Naive thymus-derived CD8-positive, alpha-beta T cell (primary cell): ENCODE measurements at regions not wholly inside any gene's neighbourhood (a gene's known extent, or its start where the extent isn't known, plus 50 kb on each side); places are given as distances from the start of the nearest gene placed in this dataset.

Experiments
- ATAC-seq, 2 donors: fragments of 150-1000 bp; cut with Tn5 transposase in 1 of 2; sonication (Bioruptor Pico), chemical (Tn5 transposase) in 1 of 2; 1 replicate in 1 of 2; 2 replicates in 1 of 2; pipeline ENCODE4 v1.10.0; 2021; ENCODE audit warnings: mild to moderate bottlenecking in 2 of 2, moderate library complexity in 2 of 2
- POLR2A ChIA-PET: fragments of 350-600 bp; sonication (Branson Sonifier 250); formaldehyde crosslinking; loops from one replicate; lab custom pipeline; 2021; ENCODE audit warnings: antibody characterized with exemption; lab: Charles Lee
- DNase-seq, 10 donors: peaks; one replicate each; pipeline versions ENCODE4 v3.0.0 to v3.0.0-alpha.2; 2020 to 2022
- H3K27ac Mint-ChIP-seq, 10 donors: one replicate each; pipeline ENCODE4 v1.8.0; 2020 to 2022; ENCODE audit warnings: mild to moderate bottlenecking in 10 of 10, mixed read lengths in 10 of 10, moderate library complexity in 4 of 10, inconsistent platforms in 1 of 10
- H3K27me3 Mint-ChIP-seq, 5 donors: one replicate each; pipeline ENCODE4 v1.8.0; 2021 to 2022; ENCODE audit warnings: mixed read lengths in 5 of 5
- H3K36me3 Mint-ChIP-seq, 3 donors: one replicate each; pipeline ENCODE4 v1.8.0; 2020 to 2022; ENCODE audit warnings: mixed read lengths in 3 of 3, mild to moderate bottlenecking in 2 of 3, inconsistent platforms in 1 of 3
- H3K4me1 Mint-ChIP-seq, 4 donors: one replicate each; pipeline ENCODE4 v1.8.0; 2021 to 2022; ENCODE audit warnings: mixed read lengths in 4 of 4
- H3K4me3 Mint-ChIP-seq, 10 donors: one replicate each; pipeline ENCODE4 v1.8.0; 2020 to 2022; ENCODE audit warnings: mild to moderate bottlenecking in 10 of 10, mixed read lengths in 10 of 10, moderate library complexity in 6 of 10, inconsistent platforms in 1 of 10
- H3K9me3 Mint-ChIP-seq, 9 donors: one replicate each; pipeline ENCODE4 v1.8.0; 2020 to 2022; ENCODE audit warnings: mixed read lengths in 9 of 9, mild to moderate bottlenecking in 3 of 9, inconsistent platforms in 1 of 9, moderate library complexity in 1 of 9

- no peaks in the 10 kb centered on the region for H3K36me3 Mint-ChIP-seq
- DNase-seq (no peak), ATAC-seq (no peak)
- H3K27me3 Mint-ChIP-seq, result peaks cover 0 to 6% (median 1%) of the 10 kb centered on the region in 5 donors
- H3K4me1 Mint-ChIP-seq, result peaks cover 0 to under 1% (median 0%) of the 10 kb centered on the region in 4 donors
- H3K27ac Mint-ChIP-seq, result peak overlapping the region in 2 of 10 donors; percentile 35 to 44
- POLR2A ChIA-PET, result no interaction called here
- no peak overlapping the region for H3K4me3 Mint-ChIP-seq
- no peaks in the 10 kb centered on the region for H3K9me3 Mint-ChIP-seq
These were observed 83.3 kb upstream of the MKLN1 start for GRCh38 chr7:131244259-131244852.

GRCh38 chr7:131249003-131249402 lies 78.7 kb upstream of the MKLN1 start:
- ATAC-seq, result no peak
- Mint-ChIP-seq H3K4me1 (peaks cover 0 to 6% (median 0%) of the 10 kb centered on the region in 4 donors), H3K27me3 (peaks cover 0 to 16% (median 6%) of the 10 kb centered on the region in 5 donors), H3K36me3 (peaks cover 0 to 7% (median 6%) of the 10 kb centered on the region in 3 donors), H3K4me3 (no peak overlapping the region), H3K27ac (no peak overlapping the region), H3K9me3 (peaks cover 0 to 8% (median 6%) of the 10 kb centered on the region in 9 donors)
- no peak for DNase-seq
- POLR2A ChIA-PET, result no interaction called here

- Mint-ChIP-seq H3K27ac (no peak overlapping the region), H3K36me3 (peaks cover under 1 to 12% (median 10%) of the 10 kb centered on the region in 3 donors), H3K27me3 (peaks cover 3 to 16% (median 6%) of the 10 kb centered on the region in 5 donors), H3K4me1 (peaks cover 0 to 6% (median 1%) of the 10 kb centered on the region in 4 donors), H3K4me3 (no peak overlapping the region), H3K9me3 (peaks cover under 1 to 13% (median 9%) of the 10 kb centered on the region in 9 donors)
- DNase-seq (no peak), ATAC-seq (no peak)
- POLR2A ChIA-PET, result no interaction called here
These were observed 78.2 kb upstream of the MKLN1 start for GRCh38 chr7:131249483-131249882.

- Mint-ChIP-seq H3K27me3 (peaks cover 6 to 16% (median 9%) of the 10 kb centered on the region in 5 donors), H3K9me3 (peaks cover 5 to 21% (median 17%) of the 10 kb centered on the region in 9 donors), H3K4me1 (peaks cover 0 to 6% (median 1%) of the 10 kb centered on the region in 4 donors), H3K4me3 (no peak overlapping the region), H3K27ac (peak overlapping the region in 1 of 10 donors; percentile 73), H3K36me3 (peaks cover 2 to 20% (median 17%) of the 10 kb centered on the region in 3 donors)
- DNase-seq, result no peak
- ATAC-seq, result no peak
- POLR2A ChIA-PET, result no interaction called here
These were observed 77.3 kb upstream of the MKLN1 start for GRCh38 chr7:131250331-131250730.

- H3K9me3 Mint-ChIP-seq, result peaks cover 5 to 21% (median 18%) of the 10 kb centered on the region in 9 donors
- peaks cover 2 to 21% (median 17%) of the 10 kb centered on the region in 3 donors for H3K36me3 Mint-ChIP-seq
- POLR2A ChIA-PET, result interaction anchor here (0.6 kb wide), 1 partner anchor 199 kb away, joined by 3 read pairs; no protein-coding TSS in a partner anchor
- no peak overlapping the region for H3K27ac Mint-ChIP-seq
- ATAC-seq (no peak), DNase-seq (no peak)
- peaks cover 0 to 6% (median 1%) of the 10 kb centered on the region in 4 donors for H3K4me1 Mint-ChIP-seq
- peaks cover 6 to 16% (median 9%) of the 10 kb centered on the region in 5 donors for H3K27me3 Mint-ChIP-seq
- no peak overlapping the region for H3K4me3 Mint-ChIP-seq
These were observed 76.3 kb upstream of the MKLN1 start for GRCh38 chr7:131251371-131251770.

- DNase-seq (no peak), ATAC-seq (no peak)
- Mint-ChIP-seq H3K4me1 (peaks cover 0 to 6% (median 1%) of the 10 kb centered on the region in 4 donors), H3K27ac (no peak overlapping the region), H3K27me3 (peaks cover 6 to 16% (median 9%) of the 10 kb centered on the region in 5 donors), H3K36me3 (peaks cover 2 to 21% (median 17%) of the 10 kb centered on the region in 3 donors), H3K4me3 (no peak overlapping the region), H3K9me3 (peaks cover 5 to 21% (median 18%) of the 10 kb centered on the region in 9 donors)
- POLR2A ChIA-PET, result no interaction called here
These were observed 74.7 kb upstream of the MKLN1 start for GRCh38 chr7:131252976-131253375.

GRCh38 chr7:131254211-131254610 lies 73.5 kb upstream of the MKLN1 start:
- H3K27me3 Mint-ChIP-seq, result peaks cover 6 to 13% (median 9%) of the 10 kb centered on the region in 5 donors
- POLR2A ChIA-PET, result no interaction called here
- no peak overlapping the region for H3K27ac Mint-ChIP-seq
- peaks cover 5 to 21% (median 18%) of the 10 kb centered on the region in 9 donors for H3K9me3 Mint-ChIP-seq
- H3K4me1 Mint-ChIP-seq, result peaks cover 0 to 6% (median 1%) of the 10 kb centered on the region in 4 donors
- peaks cover 2 to 21% (median 17%) of the 10 kb centered on the region in 3 donors for H3K36me3 Mint-ChIP-seq
- no peak overlapping the region for H3K4me3 Mint-ChIP-seq
- DNase-seq, result no peak
- ATAC-seq, result no peak

GRCh38 chr7:131255242-131255641 lies 72.4 kb upstream of the MKLN1 start:
- peaks cover 2 to 21% (median 17%) of the 10 kb centered on the region in 3 donors for H3K36me3 Mint-ChIP-seq
- H3K4me3 Mint-ChIP-seq, result no peak overlapping the region
- ATAC-seq, result no peak
- no peak for DNase-seq
- peaks cover 5 to 21% (median 18%) of the 10 kb centered on the region in 9 donors for H3K9me3 Mint-ChIP-seq
- POLR2A ChIA-PET, result no interaction called here
- H3K27ac Mint-ChIP-seq, result no peak overlapping the region
- H3K4me1 Mint-ChIP-seq, result peaks cover 0 to 2% (median 1%) of the 10 kb centered on the region in 4 donors
- peaks cover 0 to 7% (median 3%) of the 10 kb centered on the region in 5 donors for H3K27me3 Mint-ChIP-seq

GRCh38 chr7:131261476-131261994 lies 66.1 kb upstream of the MKLN1 start:
- Mint-ChIP-seq H3K9me3 (peaks cover 0 to 2% (median 0%) of the 10 kb centered on the region in 9 donors), H3K27me3 (peaks cover 0 to 2% (median 0%) of the 10 kb centered on the region in 5 donors), H3K4me1 (peaks cover 0 to 6% (median 0%) of the 10 kb centered on the region in 4 donors), H3K27ac (no peak overlapping the region), H3K36me3 (no peaks in the 10 kb centered on the region), H3K4me3 (no peak overlapping the region)
- POLR2A ChIA-PET, result no interaction called here
- DNase-seq, result no peak
- no peak for ATAC-seq

- Mint-ChIP-seq H3K4me1 (peaks cover 0 to 6% (median under 1%) of the 10 kb centered on the region in 4 donors), H3K27me3 (peaks cover 0 to 3% (median 0%) of the 10 kb centered on the region in 5 donors), H3K27ac (peak overlapping the region in 1 of 10 donors; percentile 2), H3K9me3 (peaks cover 0 to 9% (median 0%) of the 10 kb centered on the region in 9 donors), H3K4me3 (no peak overlapping the region), H3K36me3 (no peaks in the 10 kb centered on the region)
- ATAC-seq, result no peak
- no peak for DNase-seq
- POLR2A ChIA-PET, result interaction anchor here (0.7 kb wide), 1 partner anchor 88 kb away, joined by 3 read pairs; no protein-coding TSS in a partner anchor
These were observed 62.4 kb upstream of the MKLN1 start for GRCh38 chr7:131265227-131265626.

- POLR2A ChIA-PET, result no interaction called here
- peaks cover 0 to 3% (median 0%) of the 10 kb centered on the region in 5 donors for H3K27me3 Mint-ChIP-seq
These were observed 60.0 kb upstream of the MKLN1 start for GRCh38 chr7:131267631-131268030.

GRCh38 chr7:131268906-131269305 lies 58.8 kb upstream of the MKLN1 start:
- Mint-ChIP-seq H3K27me3 (peaks cover 0 to 3% (median 0%) of the 10 kb centered on the region in 5 donors), H3K9me3 (peaks cover 0 to 9% (median 0%) of the 10 kb centered on the region in 9 donors), H3K27ac (no peak overlapping the region), H3K36me3 (no peaks in the 10 kb centered on the region), H3K4me1 (peaks cover 0 to 6% (median under 1%) of the 10 kb centered on the region in 4 donors), H3K4me3 (no peak overlapping the region)
- ATAC-seq (no peak), DNase-seq (no peak)
- POLR2A ChIA-PET, result no interaction called here

More at GRCh38 chr7:131267631-131268030, 60.0 kb upstream of the MKLN1 start:
- Mint-ChIP-seq H3K4me3 (no peak overlapping the region), H3K27ac (no peak overlapping the region), H3K9me3 (peaks cover 0 to 9% (median 0%) of the 10 kb centered on the region in 9 donors), H3K4me1 (peaks cover 0 to 6% (median under 1%) of the 10 kb centered on the region in 4 donors), H3K36me3 (no peaks in the 10 kb centered on the region)
- no peak for DNase-seq
- no peak for ATAC-seq

- Mint-ChIP-seq H3K4me3 (no peak overlapping the region), H3K36me3 (no peaks in the 10 kb centered on the region), H3K4me1 (peaks cover 0 to 2% (median 0%) of the 10 kb centered on the region in 4 donors), H3K9me3 (peaks cover 0 to 9% (median 0%) of the 10 kb centered on the region in 9 donors), H3K27ac (peak overlapping the region in 2 of 10 donors; percentile 20 to 28), H3K27me3 (peaks cover 0 to 3% (median 0%) of the 10 kb centered on the region in 5 donors)
- DNase-seq (no peak), ATAC-seq (no peak)
- POLR2A ChIA-PET, result no interaction called here
These were observed 55.6 kb upstream of the MKLN1 start for GRCh38 chr7:131272086-131272485.
